HL-60 (cell line): ENCODE measurements at regions not wholly inside any gene's neighbourhood (a gene's known extent, or its start where the extent isn't known, plus 50 kb on each side); places are given as distances from the start of the nearest gene placed in this dataset.

Experiments
- DNase-seq, 2 experiments: peaks; one replicate each; pipeline ENCODE4 v3.0.0-alpha.2; 2010 to 2020; ENCODE audit warnings: low read depth in 1 of 2, low spot score in 1 of 2
- H3K27ac ChIP-seq: fragments of 250-450 bp; sonication (Bioruptor Pico); replicated peaks from 2 replicates; pipeline ENCODE4 v1.5.1; 2020; ENCODE audit warnings: mild to moderate bottlenecking, moderate library complexity
- H3K27me3 ChIP-seq: fragments of 250-450 bp; sonication (Bioruptor Pico); 2 replicates; pipeline ENCODE4 v1.5.1; 2021; ENCODE audit warnings: mild to moderate bottlenecking, moderate library complexity; ENCODE audit not compliant: insufficient read depth, poor library complexity, severe bottlenecking
- H3K4me3 ChIP-seq: replicated peaks from 2 replicates; pipeline ENCODE4 v1.5.1; 2011; ENCODE audit warnings: mild to moderate bottlenecking, control low read depth, low read length; ENCODE audit not compliant: insufficient read depth
- GABPA ChIP-seq: IDR thresholded peaks from 2 replicates; pipeline ENCODE4 v1.6.1; 2012; ENCODE audit warnings: low read depth
- POLR2AphosphoS5 ChIP-seq: IDR thresholded peaks from 2 replicates; pipeline ENCODE4 v1.6.1; 2012; ENCODE audit warnings: low read depth
- SPI1 ChIP-seq: IDR thresholded peaks from 2 replicates; pipeline ENCODE4 v1.6.1; 2012; ENCODE audit warnings: low read depth, mild to moderate bottlenecking, borderline replicate concordance
- TF ChIP-seq, protein P1 (sequence below): IDR thresholded peaks from one replicate; pipeline ENCODE4 v1.5.1; 2011; ENCODE audit warnings: low read length, control low read depth, inconsistent platforms; ENCODE audit not compliant: insufficient read depth
- TF ChIP-seq, protein P2 (sequence below): IDR thresholded peaks from 2 replicates; pipeline ENCODE4 v1.6.1; 2012; ENCODE audit warnings: low read depth; ENCODE audit not compliant: insufficient replicate concordance

DNA sequence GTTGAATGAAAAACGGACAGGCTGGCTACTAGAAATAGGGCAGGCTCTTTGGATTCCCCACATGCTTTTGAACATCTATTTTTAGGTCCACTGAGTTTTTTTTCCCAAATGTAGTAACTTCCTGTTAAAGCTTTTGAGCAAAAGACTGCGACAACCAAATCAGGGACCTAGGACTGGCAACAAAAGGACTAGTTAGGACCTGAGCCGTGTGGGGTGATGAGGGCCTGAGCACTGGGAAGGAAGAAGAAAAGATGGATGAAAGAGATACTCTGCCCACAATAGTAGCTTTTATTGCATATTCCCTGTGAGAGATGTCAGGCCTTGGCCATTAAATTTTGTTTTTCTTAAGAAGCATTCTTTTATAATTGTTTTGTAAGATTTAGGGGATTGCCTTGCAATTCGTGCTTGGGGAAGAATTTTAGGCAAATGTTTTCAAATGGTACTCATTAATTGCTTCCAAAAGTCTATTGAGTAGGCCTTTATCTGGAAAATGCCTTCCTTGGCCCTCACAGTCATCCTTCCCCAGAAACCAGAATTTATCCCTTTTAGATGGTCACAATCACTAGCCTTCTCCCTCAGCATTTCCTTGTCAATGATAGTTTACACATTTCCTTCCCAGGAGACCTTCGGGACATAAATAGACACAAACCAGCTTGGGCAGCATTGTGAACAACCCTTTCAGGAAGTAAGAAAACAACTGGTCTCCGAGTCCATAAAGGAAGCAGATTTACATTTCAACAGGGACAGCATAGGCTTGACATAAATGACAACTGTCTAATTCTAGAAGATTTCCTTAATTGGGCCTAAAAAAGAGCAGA, 166.5 kb downstream of the RMI1 start:
- Histone ChIP-seq H3K4me3 (no peak overlapping the region), H3K27ac (no peak overlapping the region), H3K27me3 (peaks cover 3% of the 10 kb centered on the region)
- TF ChIP-seq POLR2AphosphoS5 (no peak), SPI1 (no peak), GABPA (no peak)
- TF ChIP-seq, protein P1, sequence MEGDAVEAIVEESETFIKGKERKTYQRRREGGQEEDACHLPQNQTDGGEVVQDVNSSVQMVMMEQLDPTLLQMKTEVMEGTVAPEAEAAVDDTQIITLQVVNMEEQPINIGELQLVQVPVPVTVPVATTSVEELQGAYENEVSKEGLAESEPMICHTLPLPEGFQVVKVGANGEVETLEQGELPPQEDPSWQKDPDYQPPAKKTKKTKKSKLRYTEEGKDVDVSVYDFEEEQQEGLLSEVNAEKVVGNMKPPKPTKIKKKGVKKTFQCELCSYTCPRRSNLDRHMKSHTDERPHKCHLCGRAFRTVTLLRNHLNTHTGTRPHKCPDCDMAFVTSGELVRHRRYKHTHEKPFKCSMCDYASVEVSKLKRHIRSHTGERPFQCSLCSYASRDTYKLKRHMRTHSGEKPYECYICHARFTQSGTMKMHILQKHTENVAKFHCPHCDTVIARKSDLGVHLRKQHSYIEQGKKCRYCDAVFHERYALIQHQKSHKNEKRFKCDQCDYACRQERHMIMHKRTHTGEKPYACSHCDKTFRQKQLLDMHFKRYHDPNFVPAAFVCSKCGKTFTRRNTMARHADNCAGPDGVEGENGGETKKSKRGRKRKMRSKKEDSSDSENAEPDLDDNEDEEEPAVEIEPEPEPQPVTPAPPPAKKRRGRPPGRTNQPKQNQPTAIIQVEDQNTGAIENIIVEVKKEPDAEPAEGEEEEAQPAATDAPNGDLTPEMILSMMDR = no peak
- TF ChIP-seq, protein P2, sequence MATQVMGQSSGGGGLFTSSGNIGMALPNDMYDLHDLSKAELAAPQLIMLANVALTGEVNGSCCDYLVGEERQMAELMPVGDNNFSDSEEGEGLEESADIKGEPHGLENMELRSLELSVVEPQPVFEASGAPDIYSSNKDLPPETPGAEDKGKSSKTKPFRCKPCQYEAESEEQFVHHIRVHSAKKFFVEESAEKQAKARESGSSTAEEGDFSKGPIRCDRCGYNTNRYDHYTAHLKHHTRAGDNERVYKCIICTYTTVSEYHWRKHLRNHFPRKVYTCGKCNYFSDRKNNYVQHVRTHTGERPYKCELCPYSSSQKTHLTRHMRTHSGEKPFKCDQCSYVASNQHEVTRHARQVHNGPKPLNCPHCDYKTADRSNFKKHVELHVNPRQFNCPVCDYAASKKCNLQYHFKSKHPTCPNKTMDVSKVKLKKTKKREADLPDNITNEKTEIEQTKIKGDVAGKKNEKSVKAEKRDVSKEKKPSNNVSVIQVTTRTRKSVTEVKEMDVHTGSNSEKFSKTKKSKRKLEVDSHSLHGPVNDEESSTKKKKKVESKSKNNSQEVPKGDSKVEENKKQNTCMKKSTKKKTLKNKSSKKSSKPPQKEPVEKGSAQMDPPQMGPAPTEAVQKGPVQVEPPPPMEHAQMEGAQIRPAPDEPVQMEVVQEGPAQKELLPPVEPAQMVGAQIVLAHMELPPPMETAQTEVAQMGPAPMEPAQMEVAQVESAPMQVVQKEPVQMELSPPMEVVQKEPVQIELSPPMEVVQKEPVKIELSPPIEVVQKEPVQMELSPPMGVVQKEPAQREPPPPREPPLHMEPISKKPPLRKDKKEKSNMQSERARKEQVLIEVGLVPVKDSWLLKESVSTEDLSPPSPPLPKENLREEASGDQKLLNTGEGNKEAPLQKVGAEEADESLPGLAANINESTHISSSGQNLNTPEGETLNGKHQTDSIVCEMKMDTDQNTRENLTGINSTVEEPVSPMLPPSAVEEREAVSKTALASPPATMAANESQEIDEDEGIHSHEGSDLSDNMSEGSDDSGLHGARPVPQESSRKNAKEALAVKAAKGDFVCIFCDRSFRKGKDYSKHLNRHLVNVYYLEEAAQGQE = no peak
- DNase-seq = no peak

DNA sequence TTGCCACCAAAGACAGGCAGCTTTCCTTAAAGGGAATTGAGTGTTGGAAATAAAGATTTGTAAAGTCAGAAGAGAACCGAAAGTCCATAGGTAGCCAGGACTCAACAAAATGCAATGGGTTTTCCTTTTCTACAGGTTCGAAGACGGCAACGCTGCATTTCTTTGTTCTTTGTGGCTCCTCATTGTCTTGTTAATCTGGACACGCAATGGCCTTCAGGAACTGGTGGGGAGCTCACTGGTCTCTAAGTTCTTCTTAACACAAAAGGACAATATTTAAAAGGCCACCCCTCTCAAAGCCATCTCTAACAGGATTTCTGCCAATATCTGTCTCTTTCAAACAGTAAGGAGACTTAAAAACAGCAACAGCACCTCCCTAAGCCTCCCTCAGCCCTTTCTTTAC, 170.6 kb downstream of the RMI1 start:
- TF ChIP-seq POLR2AphosphoS5 (no peak), GABPA (no peak), SPI1 (no peak)
- TF ChIP-seq, protein P1 = no peak
- TF ChIP-seq, protein P2 = no peak
- H3K27me3 ChIP-seq = no peaks in the 10 kb centered on the region
- no peak for DNase-seq
- no peak overlapping the region for H3K27ac ChIP-seq
- no peak overlapping the region for H3K4me3 ChIP-seq

DNA sequence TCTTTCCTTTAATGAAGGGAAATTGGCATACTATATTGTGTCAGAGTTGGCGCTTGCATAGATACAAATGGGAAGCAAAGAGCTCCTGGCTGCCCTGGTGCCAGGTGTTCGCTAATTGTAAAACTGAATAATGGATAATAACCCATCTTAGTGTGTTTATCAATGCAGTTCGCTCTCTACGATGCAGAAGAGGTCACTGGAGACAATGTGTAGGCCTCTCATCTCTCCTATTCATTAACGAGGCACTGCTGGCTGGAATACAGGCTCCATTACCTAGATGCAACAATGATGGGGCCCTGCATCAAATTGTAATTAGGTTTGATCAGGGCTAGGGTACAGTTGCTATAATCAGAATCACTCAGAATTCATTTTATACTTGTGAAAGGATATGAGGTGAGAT, 171.0 kb downstream of the RMI1 start:
- DNase-seq = no peak
- TF ChIP-seq GABPA = no peak
- TF ChIP-seq, protein P2 = no peak
- TF ChIP-seq, protein P1 = no peak
- TF ChIP-seq POLR2AphosphoS5 = no peak
- no peak for TF ChIP-seq SPI1
- Histone ChIP-seq H3K27me3 (no peaks in the 10 kb centered on the region), H3K27ac (no peak overlapping the region), H3K4me3 (no peak overlapping the region)
